K562 (cell line): ENCODE measurements at regions not wholly inside any gene's neighbourhood (a gene's known extent, or its start where the extent isn't known, plus 50 kb on each side); places are given as distances from the start of the nearest gene placed in this dataset.

Experiments used
- ATAC-seq: fragments of 200-7000 bp; cut with Tn5 transposase; 3 replicates; pipeline ENCODE4 v1.9.1; 2020; ENCODE audit warnings: moderate library complexity
- BruUV-seq: library from RNA; stranded (reverse); fragments of 400-500 nt; replicated peaks from 2 replicates; lab custom pipeline; 2021; lab: Mats Ljungman, UMichigan
- CTCF ChIA-PET: fragments of 300-600 bp; formaldehyde crosslinking; extraction: SDS; loops from one replicate; lab custom pipeline; 2021; ENCODE audit warnings: low intra/inter-chr PET ratio; lab: Yijun Ruan, JAX
- POLR2A ChIA-PET: fragments of 300-600, 350-650 bp; sonication (Branson Sonifier 250); formaldehyde crosslinking; extraction: SDS; loops from one replicate; lab custom pipeline; 2021; ENCODE audit warnings: antibody characterized with exemption, inconsistent platforms; lab: Yijun Ruan, JAX
- DNase-seq, 4 experiments: peaks; one replicate each; pipeline versions ENCODE4 v3.0.0 to v3.0.0-alpha.2; 2011 to 2018; ENCODE audit warnings: low spot score in 3 of 4, mixed read lengths in 3 of 4; ENCODE audit errors: extremely low read depth in 1 of 4
- FAIRE-seq: peaks from 2 replicates; lab custom pipeline; 2011; peaks lifted over from hg19 to GRCh38; lab: Jason Lieb, UNC
- H2AFZ ChIP-seq: 2 replicates; pipeline ENCODE4 v1.6.0; 2011; ENCODE audit warnings: low read depth, low read length, control low read depth, inconsistent platforms
- H3K27ac ChIP-seq: fragments of 200-600 bp; 3 replicates; pipeline ENCODE4 v1.8.0; 2011; ENCODE audit warnings: low read depth, mild to moderate bottlenecking, control low read depth, inconsistent platforms, low read length, moderate library complexity, mixed read lengths; ENCODE audit errors: extremely low read depth
- H3K27me3 ChIP-seq, 2 experiments: fragments of 300-600 bp in 1 of 2; 2 replicates in 1 of 2; 3 replicates in 1 of 2; pipeline versions ENCODE4 v1.6.0 to v1.8.0; 2011; ENCODE audit warnings: inconsistent platforms in 2 of 2, low read length in 2 of 2, mild to moderate bottlenecking in 1 of 2, mixed read lengths in 1 of 2, moderate library complexity in 1 of 2; ENCODE audit not compliant: control insufficient read depth in 2 of 2, insufficient read depth in 2 of 2
- H3K36me3 ChIP-seq: fragments of 300-600 bp; 3 replicates; pipeline ENCODE4 v1.8.0; 2011; ENCODE audit warnings: mild to moderate bottlenecking, low read length, inconsistent platforms; ENCODE audit not compliant: control insufficient read depth, insufficient read depth
- H3K4me1 ChIP-seq, 2 experiments: fragments of 200-600 bp in 1 of 2; replicated peaks in 1 of 2; 2 replicates in 1 of 2; 3 replicates in 1 of 2; pipeline versions ENCODE4 v1.5.1 to v1.8.0; 2011; ENCODE audit warnings: inconsistent platforms in 2 of 2, low read length in 2 of 2, mild to moderate bottlenecking in 1 of 2, mixed read lengths in 1 of 2, moderate library complexity in 1 of 2; ENCODE audit not compliant: control insufficient read depth in 2 of 2, insufficient read depth in 2 of 2
- H3K4me2 ChIP-seq: 2 replicates; pipeline ENCODE4 v1.6.1; 2011; ENCODE audit warnings: low read length, control low read depth, inconsistent platforms, mixed read lengths; ENCODE audit not compliant: insufficient read depth
- H3K4me3 ChIP-seq: fragments of 200-600 bp; sonication (generic), shearing (Covaris generic); 2 replicates; pipeline ENCODE4 v1.5.1; 2016; ENCODE audit warnings: control low read depth, inconsistent platforms
- H3K79me2 ChIP-seq: fragments of 200-600 bp; 3 replicates; pipeline ENCODE4 v1.8.0; 2011; ENCODE audit warnings: low read length, inconsistent platforms; ENCODE audit not compliant: control insufficient read depth, insufficient read depth
- H3K9ac ChIP-seq, 2 experiments: 2 replicates each; pipeline versions ENCODE4 v1.6.0 to v1.6.1; 2011; ENCODE audit warnings: low read depth in 2 of 2, low read length in 2 of 2, control low read depth in 1 of 2, inconsistent platforms in 1 of 2, mild to moderate bottlenecking in 1 of 2, mixed read lengths in 1 of 2; ENCODE audit not compliant: insufficient read depth in 1 of 2
- H3K9me1 ChIP-seq: one replicate; pipeline ENCODE4 v1.6.0; 2011; ENCODE audit warnings: inconsistent platforms, mild to moderate bottlenecking, low read length, moderate library complexity; ENCODE audit not compliant: control insufficient read depth, insufficient read depth
- H3K9me3 ChIP-seq: replicated peaks from 2 replicates; pipeline ENCODE4 v1.5.1; 2011; ENCODE audit warnings: low read depth, low read length, inconsistent platforms; ENCODE audit not compliant: control insufficient read depth, insufficient read depth
- H4K20me1 ChIP-seq: replicated peaks from 2 replicates; pipeline ENCODE4 v1.6.1; 2011; ENCODE audit warnings: low read length, inconsistent platforms, mixed read lengths; ENCODE audit not compliant: control insufficient read depth, insufficient read depth
- DPF2 ChIP-seq: fragments of 450-650 bp; IDR thresholded peaks from 2 replicates; pipeline ENCODE4 v1.6.1; 2016
- FOXA3 ChIP-seq, 2 experiments: fragments of 450-650 bp in 1 of 2; sonication (generic) in 1 of 2; formaldehyde crosslinking; IDR thresholded peaks in 1 of 2; conservative IDR thresholded peaks in 1 of 2; 2 replicates each; pipeline versions ENCODE4 v1.4.0 to v1.8.0; 2020 to 2022; ENCODE audit warnings: mild to moderate bottlenecking in 2 of 2, missing genetic modification reagents in 1 of 2
- JUNB ChIP-seq: fragments of 450-650 bp; formaldehyde crosslinking; conservative IDR thresholded peaks from 2 replicates; pipeline ENCODE4 v1.4.0; 2020; ENCODE audit warnings: mild to moderate bottlenecking
- NEUROD1 ChIP-seq: fragments of 150-350 bp; IDR thresholded peaks from 2 replicates; pipeline ENCODE4 v1.6.1; 2014; ENCODE audit warnings: borderline replicate concordance, low read length, low read depth; ENCODE audit not compliant: partially characterized antibody
- PML ChIP-seq: IDR thresholded peaks from 2 replicates; pipeline ENCODE4 v1.6.1; 2012; ENCODE audit warnings: low read length, inconsistent platforms
- RBFOX2 ChIP-seq: fragments of 200-400 bp; formaldehyde crosslinking; IDR thresholded peaks from 2 replicates; pipeline ENCODE4 v1.6.1; 2017; ENCODE audit warnings: low read depth, mild to moderate bottlenecking, low read length, moderate library complexity
- RFX1 ChIP-seq: fragments of 450-650 bp; IDR thresholded peaks from 2 replicates; pipeline ENCODE4 v1.6.1; 2016; ENCODE audit warnings: mild to moderate bottlenecking, moderate library complexity
- ZNF41 ChIP-seq: fragments of 250-450 bp; sonication (Bioruptor Pico); conservative IDR thresholded peaks from 2 replicates; pipeline ENCODE4 v1.4.0; 2020; ENCODE audit warnings: mild to moderate bottlenecking
- ZNF551 ChIP-seq: fragments of 250-450 bp; sonication (Bioruptor Pico); IDR thresholded peaks from 2 replicates; pipeline ENCODE4 v1.5.0; 2021; ENCODE audit warnings: mild to moderate bottlenecking, moderate library complexity
- ZNF583 ChIP-seq: fragments of 250-450 bp; sonication (Bioruptor Pico); IDR thresholded peaks from 2 replicates; pipeline ENCODE4 v1.4.0; 2020
- WGBS: fragments of 100-300 bp; shearing (Covaris generic); methylation state at CpG from one replicate; pipeline ENCODE4 v1.1.6; 2016; ENCODE audit warnings: low coverage, mixed read lengths; ENCODE audit not compliant: insufficient coverage; ENCODE audit errors: missing lambda C conversion rate; 5-methylcytosine and 5-hydroxymethylcytosine counted together
- in situ Hi-C: fragments of 300-500 bp; cut with MboI; formaldehyde crosslinking; loops from 4 replicates; pipeline ENCODE4 v1.15.0; 2018; ENCODE audit warnings: inconsistent platforms, mixed read lengths
- intact Hi-C: fragments of 100-400 bp; cut with micrococcal nuclease; formaldehyde crosslinking; loops from 2 replicates; pipeline ENCODE4 v1.14.2; 2022
- TF ChIP-seq, protein P1 (sequence below): fragments of 250-450 bp; sonication (Bioruptor Pico); IDR thresholded peaks from 2 replicates; pipeline ENCODE4 v1.6.1; 2021; ENCODE audit warnings: mild to moderate bottlenecking
- TF ChIP-seq, protein P2 (sequence below): fragments of 250-450 bp; sonication (Bioruptor Pico); IDR thresholded peaks from 2 replicates; pipeline ENCODE4 v1.4.0; 2020
- TF ChIP-seq, protein P3 (sequence below): sonication (generic); formaldehyde crosslinking; IDR thresholded peaks from 2 replicates; pipeline ENCODE4 v1.8.1; 2023; ENCODE audit warnings: mild to moderate bottlenecking, missing genetic modification reagents

DNA sequence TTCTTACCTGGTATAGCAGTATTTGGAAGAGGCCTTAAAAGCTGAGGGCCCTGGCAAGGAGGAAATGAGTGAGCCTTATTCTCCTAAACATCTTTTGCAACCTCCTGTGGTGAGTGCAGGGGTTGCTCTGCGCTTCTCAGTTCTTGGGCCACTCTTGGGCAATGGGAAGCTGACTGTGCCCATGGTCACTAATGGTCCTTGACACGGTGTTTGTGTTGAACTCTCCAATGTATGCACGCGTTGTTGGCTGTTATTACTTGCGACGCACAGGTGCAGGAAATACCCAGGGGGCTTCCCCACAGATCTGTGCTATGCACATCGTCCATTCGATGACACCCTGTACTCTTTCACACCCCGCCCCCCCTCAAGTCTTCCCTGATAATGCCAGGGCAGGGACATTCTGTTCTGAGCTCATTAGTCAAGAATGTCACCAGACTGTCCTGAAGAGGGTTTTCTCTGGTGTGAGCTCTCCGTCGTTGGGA lies 79.7 kb downstream of the EDN1 start:
- no TSS peak for BruUV-seq
- Histone ChIP-seq H3K9me3 (no peaks in the 10 kb centered on the region), H2AFZ (no peak overlapping the region), H3K4me1 (no peaks in the 10 kb centered on the region), H3K36me3 (no peaks in the 10 kb centered on the region), H3K4me3 (no peak overlapping the region), H3K9me1 (no peaks in the 10 kb centered on the region), H3K27me3 (no peaks in the 10 kb centered on the region), H3K9ac (no peak overlapping the region), H3K79me2 (no peaks in the 10 kb centered on the region), H4K20me1 (no peaks in the 10 kb centered on the region), H3K4me2 (no peak overlapping the region), H3K27ac (no peak overlapping the region)
- TF ChIP-seq NEUROD1 (no peak), DPF2 (no peak), JUNB (CRISPR knock-in tag) (no peak), RBFOX2 (no peak), RFX1 (no peak), ZNF583 (CRISPR knock-in tag) (no peak), ZNF41 (no peak), ZNF551 (CRISPR knock-in tag) (no peak), FOXA3 (CRISPR knock-in tag; conservative IDR thresholded peaks at IDR 0.05 in 1 of 2, IDR thresholded peaks at IDR 0.05 in 1 of 2) (no peak), PML (no peak)
- TF ChIP-seq, protein P1, sequence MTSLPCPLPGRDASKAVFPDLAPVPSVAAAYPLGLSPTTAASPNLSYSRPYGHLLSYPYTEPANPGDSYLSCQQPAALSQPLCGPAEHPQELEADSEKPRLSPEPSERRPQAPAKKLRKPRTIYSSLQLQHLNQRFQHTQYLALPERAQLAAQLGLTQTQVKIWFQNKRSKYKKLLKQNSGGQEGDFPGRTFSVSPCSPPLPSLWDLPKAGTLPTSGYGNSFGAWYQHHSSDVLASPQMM, result no peak
- TF ChIP-seq, protein P2, sequence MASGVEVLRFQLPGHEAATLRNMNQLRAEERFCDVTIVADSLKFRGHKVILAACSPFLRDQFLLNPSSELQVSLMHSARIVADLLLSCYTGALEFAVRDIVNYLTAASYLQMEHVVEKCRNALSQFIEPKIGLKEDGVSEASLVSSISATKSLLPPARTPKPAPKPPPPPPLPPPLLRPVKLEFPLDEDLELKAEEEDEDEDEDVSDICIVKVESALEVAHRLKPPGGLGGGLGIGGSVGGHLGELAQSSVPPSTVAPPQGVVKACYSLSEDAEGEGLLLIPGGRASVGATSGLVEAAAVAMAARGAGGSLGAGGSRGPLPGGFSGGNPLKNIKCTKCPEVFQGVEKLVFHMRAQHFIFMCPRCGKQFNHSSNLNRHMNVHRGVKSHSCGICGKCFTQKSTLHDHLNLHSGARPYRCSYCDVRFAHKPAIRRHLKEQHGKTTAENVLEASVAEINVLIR (CRISPR knock-in tag), result no peak
- TF ChIP-seq, protein P3, sequence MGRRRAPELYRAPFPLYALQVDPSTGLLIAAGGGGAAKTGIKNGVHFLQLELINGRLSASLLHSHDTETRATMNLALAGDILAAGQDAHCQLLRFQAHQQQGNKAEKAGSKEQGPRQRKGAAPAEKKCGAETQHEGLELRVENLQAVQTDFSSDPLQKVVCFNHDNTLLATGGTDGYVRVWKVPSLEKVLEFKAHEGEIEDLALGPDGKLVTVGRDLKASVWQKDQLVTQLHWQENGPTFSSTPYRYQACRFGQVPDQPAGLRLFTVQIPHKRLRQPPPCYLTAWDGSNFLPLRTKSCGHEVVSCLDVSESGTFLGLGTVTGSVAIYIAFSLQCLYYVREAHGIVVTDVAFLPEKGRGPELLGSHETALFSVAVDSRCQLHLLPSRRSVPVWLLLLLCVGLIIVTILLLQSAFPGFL, result no peak
- WGBS, result 2% methylated on average over 11 of the region's 11 CpGs
- no peak for ATAC-seq
- in situ Hi-C loops, result no loop called here
- ChIA-PET POLR2A (interaction anchor here (1.0 kb wide), 1 partner anchor 8 kb away, joined by 3 read pairs; no protein-coding TSS in a partner anchor), CTCF (no interaction called here)
- DNase-seq, result no peak
- no peak for FAIRE-seq
- intact Hi-C loops, result no loop called here
